ENCODE measurements at regions not wholly inside any gene's neighbourhood (a gene's known extent, or its start where the extent isn't known, plus 50 kb on each side); places are given as distances from the start of the nearest gene placed in this dataset.

- TF ChIP-seq ADNP (CRISPR knock-in tag; IDR thresholded peaks at IDR 0.05) (no peak), NR2C2 (CRISPR knock-in tag; IDR thresholded peaks at IDR 0.05; ENCODE audit: borderline replicate concordance) (no peak), JUND (CRISPR knock-in tag; IDR thresholded peaks at IDR 0.05) (no peak), ZNF770 (CRISPR knock-in tag; IDR thresholded peaks at IDR 0.05) (no peak)
- TF ChIP-seq, protein P1, sequence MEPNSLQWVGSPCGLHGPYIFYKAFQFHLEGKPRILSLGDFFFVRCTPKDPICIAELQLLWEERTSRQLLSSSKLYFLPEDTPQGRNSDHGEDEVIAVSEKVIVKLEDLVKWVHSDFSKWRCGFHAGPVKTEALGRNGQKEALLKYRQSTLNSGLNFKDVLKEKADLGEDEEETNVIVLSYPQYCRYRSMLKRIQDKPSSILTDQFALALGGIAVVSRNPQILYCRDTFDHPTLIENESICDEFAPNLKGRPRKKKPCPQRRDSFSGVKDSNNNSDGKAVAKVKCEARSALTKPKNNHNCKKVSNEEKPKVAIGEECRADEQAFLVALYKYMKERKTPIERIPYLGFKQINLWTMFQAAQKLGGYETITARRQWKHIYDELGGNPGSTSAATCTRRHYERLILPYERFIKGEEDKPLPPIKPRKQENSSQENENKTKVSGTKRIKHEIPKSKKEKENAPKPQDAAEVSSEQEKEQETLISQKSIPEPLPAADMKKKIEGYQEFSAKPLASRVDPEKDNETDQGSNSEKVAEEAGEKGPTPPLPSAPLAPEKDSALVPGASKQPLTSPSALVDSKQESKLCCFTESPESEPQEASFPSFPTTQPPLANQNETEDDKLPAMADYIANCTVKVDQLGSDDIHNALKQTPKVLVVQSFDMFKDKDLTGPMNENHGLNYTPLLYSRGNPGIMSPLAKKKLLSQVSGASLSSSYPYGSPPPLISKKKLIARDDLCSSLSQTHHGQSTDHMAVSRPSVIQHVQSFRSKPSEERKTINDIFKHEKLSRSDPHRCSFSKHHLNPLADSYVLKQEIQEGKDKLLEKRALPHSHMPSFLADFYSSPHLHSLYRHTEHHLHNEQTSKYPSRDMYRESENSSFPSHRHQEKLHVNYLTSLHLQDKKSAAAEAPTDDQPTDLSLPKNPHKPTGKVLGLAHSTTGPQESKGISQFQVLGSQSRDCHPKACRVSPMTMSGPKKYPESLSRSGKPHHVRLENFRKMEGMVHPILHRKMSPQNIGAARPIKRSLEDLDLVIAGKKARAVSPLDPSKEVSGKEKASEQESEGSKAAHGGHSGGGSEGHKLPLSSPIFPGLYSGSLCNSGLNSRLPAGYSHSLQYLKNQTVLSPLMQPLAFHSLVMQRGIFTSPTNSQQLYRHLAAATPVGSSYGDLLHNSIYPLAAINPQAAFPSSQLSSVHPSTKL (CRISPR knock-in tag; IDR thresholded peaks at IDR 0.05), result no peak
Measured at GRCh38 chr17:79223471-79223870, 148.8 kb downstream of the ENGASE start (continued).

- intact Hi-C loops (cut with micrococcal nuclease; ENCODE audit: unreplicated experiment), result no loop called here
Measured at GRCh38 chr17:79221597-79221996, 147.0 kb downstream of the ENGASE start.

More at GRCh38 chr17:79221597-79221996, 147.0 kb downstream of the ENGASE start:
- H3K4me2 ChIP-seq (ENCODE audit: low read depth, low read length), result no peak overlapping the region
- no peak for FAIRE-seq
- 5% methylated on average over 5 of the region's 8 CpGs for WGBS (ENCODE audit: low lambda C conversion rate)
- BruUV-seq (replicated peaks), result no TSS peak
- H3K4me1 ChIP-seq (ENCODE audit: insufficient read depth, low read length), result no peaks in the 10 kb centered on the region
- TF ChIP-seq GLMP (CRISPR knock-in tag; IDR thresholded peaks at IDR 0.05; ENCODE audit: borderline replicate concordance) (no peak), IRX3 (CRISPR knock-in tag; IDR thresholded peaks at IDR 0.05; ENCODE audit: borderline replicate concordance, low read depth) (no peak), SCMH1 (CRISPR knock-in tag; IDR thresholded peaks at IDR 0.05; ENCODE audit: borderline replicate concordance) (no peak), KAT7 (CRISPR knock-in tag; IDR thresholded peaks at IDR 0.05; ENCODE audit: borderline replicate concordance) (no peak), MTA1 (CRISPR knock-in tag; IDR thresholded peaks at IDR 0.05; ENCODE audit: borderline replicate concordance) (no peak)
- TF ChIP-seq, protein P2, sequence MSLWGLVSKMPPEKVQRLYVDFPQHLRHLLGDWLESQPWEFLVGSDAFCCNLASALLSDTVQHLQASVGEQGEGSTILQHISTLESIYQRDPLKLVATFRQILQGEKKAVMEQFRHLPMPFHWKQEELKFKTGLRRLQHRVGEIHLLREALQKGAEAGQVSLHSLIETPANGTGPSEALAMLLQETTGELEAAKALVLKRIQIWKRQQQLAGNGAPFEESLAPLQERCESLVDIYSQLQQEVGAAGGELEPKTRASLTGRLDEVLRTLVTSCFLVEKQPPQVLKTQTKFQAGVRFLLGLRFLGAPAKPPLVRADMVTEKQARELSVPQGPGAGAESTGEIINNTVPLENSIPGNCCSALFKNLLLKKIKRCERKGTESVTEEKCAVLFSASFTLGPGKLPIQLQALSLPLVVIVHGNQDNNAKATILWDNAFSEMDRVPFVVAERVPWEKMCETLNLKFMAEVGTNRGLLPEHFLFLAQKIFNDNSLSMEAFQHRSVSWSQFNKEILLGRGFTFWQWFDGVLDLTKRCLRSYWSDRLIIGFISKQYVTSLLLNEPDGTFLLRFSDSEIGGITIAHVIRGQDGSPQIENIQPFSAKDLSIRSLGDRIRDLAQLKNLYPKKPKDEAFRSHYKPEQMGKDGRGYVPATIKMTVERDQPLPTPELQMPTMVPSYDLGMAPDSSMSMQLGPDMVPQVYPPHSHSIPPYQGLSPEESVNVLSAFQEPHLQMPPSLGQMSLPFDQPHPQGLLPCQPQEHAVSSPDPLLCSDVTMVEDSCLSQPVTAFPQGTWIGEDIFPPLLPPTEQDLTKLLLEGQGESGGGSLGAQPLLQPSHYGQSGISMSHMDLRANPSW (CRISPR knock-in tag; IDR thresholded peaks at IDR 0.05; ENCODE audit: borderline replicate concordance), result no peak
- TF ChIP-seq, protein P3, sequence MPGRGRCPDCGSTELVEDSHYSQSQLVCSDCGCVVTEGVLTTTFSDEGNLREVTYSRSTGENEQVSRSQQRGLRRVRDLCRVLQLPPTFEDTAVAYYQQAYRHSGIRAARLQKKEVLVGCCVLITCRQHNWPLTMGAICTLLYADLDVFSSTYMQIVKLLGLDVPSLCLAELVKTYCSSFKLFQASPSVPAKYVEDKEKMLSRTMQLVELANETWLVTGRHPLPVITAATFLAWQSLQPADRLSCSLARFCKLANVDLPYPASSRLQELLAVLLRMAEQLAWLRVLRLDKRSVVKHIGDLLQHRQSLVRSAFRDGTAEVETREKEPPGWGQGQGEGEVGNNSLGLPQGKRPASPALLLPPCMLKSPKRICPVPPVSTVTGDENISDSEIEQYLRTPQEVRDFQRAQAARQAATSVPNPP (CRISPR knock-in tag; IDR thresholded peaks at IDR 0.05), result no peak
- H3K36me3 ChIP-seq (replicated peaks in 1 of 2; ENCODE audit: control insufficient read depth in 1 of 2, insufficient read depth in 2 of 2, low read length in 2 of 2), result no peaks in the 10 kb centered on the region
- no peak overlapping the region for H2AFZ ChIP-seq (ENCODE audit: low read length)
- ChIA-PET CTCF (ENCODE audit: low intra/inter-chr PET ratio, low total read pairs) (no interaction called here), POLR2A (no interaction called here)
- DNase-seq (ENCODE audit: low spot score), result no peak
- H3K4me3 ChIP-seq (replicated peaks in 1 of 3; ENCODE audit: insufficient read depth in 1 of 3, low read depth in 2 of 3, low read length in 3 of 3), result no peak overlapping the region
- peaks cover 10% of the 10 kb centered on the region; the same call in 1 of the 2 replicates for H4K20me1 ChIP-seq (ENCODE audit: insufficient read depth, low read length)
- H3K9ac ChIP-seq (ENCODE audit: insufficient read depth, low read depth, low read length), result no peak overlapping the region
- H3K27ac ChIP-seq (ENCODE audit: extremely low read length, insufficient read depth, low read length), result no peak overlapping the region
- peaks cover 41 to 84% of the 10 kb centered on the region in 2 experiments for H3K27me3 ChIP-seq (ENCODE audit: control insufficient read depth in 1 of 2, insufficient read depth in 2 of 2, low read length in 2 of 2)
- no peaks in the 10 kb centered on the region for H3K79me2 ChIP-seq (ENCODE audit: insufficient read depth, low read length)
- in situ Hi-C loops (cut with HindIII; ENCODE audit: extremely low pct_ligation_motif_present, low pct_unique_long_range_greater_than_20kb), result no loop called here
- no peak for ATAC-seq
- no peaks in the 10 kb centered on the region for H3K9me3 ChIP-seq (ENCODE audit: low read length)

All from HepG2 (cell line).